HG03575 (cell line): ENCODE measurements at regions not wholly inside any gene's neighbourhood (a gene's known extent, or its start where the extent isn't known, plus 50 kb on each side); places are given as distances from the start of the nearest gene placed in this dataset.
"Not testable (repeated sequence)": the region's sequence is repeated elsewhere in the genome, so short reads cannot be mapped to it uniquely, and the experiment has no call there.

ENCODE experiments used
- ATAC-seq: cut with Tn5 transposase; IDR thresholded peaks from one replicate; pipeline ENCODE4 v1.9.1; 2021; ENCODE audit not compliant: unreplicated experiment, insufficient number of reproducible peaks, low FRiP score; ENCODE audit errors: extremely low read depth

DNA sequence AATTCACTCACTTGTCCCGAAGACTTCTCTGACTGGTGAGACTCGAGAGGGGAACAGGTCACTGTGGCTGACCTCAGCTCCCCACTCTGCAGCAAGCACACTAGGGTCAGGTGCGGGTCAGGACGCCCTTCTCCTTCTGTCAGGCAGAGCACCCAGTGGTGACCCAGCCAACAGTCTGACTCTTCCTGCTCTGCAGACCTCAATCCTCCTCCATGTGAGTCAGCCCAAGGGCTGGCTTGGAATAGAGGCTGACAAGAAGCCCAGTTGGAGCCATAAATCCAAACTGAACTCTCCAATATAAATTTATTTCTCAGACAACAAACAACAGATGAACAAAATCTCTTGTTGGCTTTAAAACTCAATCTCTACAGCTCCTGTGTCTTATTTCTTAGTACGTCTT lies 253.1 kb downstream of the SH3BP4 start:
- ATAC-seq, result no peak

DNA sequence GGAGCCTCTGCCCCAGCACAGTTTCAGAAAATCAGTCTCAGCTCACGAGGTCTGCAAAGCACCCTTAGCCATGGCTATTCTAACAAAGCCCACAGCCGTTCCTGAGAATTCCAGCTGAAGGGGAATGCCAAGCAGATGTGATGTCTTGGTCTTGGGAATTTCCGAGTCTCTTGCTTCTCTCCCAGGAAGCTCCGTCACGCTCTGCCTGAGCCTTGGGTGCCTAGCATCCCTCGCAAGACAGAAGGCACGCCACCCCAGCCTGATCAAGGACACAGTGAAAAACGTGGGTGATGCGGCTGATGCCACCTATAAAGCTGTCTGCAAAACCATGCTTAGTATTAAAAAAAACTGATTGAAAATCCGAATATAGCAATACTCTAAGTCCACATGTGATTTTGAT lies 254.6 kb downstream of the SH3BP4 start:
- no peak for ATAC-seq

DNA sequence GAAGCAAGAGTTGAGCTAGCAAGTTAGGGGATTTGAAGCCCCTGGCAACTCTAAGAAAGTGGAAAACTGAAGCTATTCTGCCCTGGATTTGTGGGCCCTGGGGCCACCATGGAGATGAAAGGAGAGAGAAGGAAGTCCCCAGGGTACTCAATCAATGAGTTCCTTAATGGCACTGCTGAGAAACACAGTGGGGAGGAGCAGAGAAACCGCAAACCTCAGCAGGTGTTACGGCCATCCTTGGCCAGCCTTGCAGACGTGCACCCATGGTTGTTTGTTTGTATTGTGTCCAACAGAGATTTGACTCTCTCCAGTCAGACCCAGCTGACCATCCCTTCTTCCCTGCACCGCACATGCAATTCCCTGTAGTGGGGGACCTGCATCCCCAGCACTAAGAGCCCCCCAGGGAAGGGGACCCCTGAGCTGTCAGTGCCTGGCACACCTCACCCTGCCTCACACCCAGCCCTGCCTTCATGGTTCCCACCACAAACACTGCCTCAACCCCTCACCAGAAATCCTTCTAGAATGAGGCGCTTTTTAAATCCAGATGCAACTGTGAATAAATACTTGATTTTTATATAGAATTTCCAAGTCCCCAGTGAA lies 255.3 kb downstream of the SH3BP4 start:
- ATAC-seq, result no peak

DNA sequence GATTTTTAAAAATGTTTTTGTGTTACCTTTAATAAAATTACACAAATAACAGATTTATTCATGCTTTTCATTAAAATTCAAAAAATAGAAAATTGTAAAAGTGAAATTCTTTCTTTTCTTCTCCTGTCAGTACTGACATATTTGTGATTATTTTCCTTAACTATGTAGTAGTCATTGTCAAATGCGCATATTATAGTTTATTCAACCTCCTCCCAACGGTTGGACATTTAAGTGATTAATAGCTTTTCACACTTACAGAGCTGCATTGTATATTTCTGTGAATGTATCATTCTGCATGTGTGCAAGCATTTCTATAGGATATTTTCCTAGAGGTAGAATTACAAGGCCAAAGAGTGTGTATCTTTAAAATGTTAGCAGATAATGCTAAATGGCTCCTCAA lies 259.2 kb downstream of the SH3BP4 start:
- ATAC-seq, result no peak

DNA sequence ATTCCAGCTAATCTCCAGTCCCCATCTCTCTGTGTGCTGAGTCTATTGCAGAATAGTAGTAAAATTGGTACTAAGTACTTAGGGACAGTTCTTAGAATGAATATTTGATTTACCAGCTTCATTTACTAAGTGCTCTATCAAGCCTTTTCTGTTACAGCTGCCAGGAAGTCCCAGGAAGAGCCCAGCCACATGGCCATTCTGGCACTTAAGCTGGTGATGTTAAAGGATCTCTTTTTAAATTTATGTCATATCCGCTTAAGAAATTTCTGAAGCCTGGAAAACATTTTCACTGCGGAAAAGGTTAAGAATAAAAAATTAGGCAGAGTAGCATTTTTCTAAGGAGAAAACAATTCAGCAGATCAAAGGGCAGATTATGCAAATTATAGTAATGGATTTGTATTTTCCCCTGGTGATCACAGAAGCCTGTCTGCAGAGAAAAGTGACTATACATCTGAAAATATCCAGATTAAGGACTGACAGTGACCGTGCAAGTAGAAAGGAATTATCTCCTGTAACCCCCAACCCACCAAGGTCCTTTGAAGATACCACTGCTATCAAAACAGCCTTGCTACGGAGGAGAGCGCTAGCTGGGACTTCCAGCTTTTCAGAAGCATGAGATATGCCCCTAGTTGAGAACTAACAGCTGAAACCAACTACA lies 260.8 kb downstream of the SH3BP4 start:
- ATAC-seq, result no peak

DNA sequence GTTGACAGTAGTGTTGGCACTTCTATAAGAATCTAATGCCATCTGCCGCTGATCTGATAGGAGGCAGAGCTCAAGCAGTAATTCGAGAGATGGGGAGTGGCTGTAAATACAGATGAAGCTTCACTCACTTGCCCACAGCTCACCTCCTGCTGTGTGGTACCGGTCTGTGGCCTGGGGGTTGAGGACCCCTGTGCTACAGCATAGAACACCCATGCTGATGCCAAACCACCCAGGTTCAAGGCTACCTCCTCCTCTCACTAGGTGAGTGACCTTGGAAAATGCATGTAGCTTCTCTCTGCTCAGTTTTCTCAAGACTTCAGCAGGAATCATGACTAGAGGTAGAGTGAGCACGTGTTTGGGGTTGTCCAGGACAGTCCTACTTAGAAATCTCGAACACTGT lies 263.4 kb downstream of the SH3BP4 start:
- ATAC-seq, result no peak

DNA sequence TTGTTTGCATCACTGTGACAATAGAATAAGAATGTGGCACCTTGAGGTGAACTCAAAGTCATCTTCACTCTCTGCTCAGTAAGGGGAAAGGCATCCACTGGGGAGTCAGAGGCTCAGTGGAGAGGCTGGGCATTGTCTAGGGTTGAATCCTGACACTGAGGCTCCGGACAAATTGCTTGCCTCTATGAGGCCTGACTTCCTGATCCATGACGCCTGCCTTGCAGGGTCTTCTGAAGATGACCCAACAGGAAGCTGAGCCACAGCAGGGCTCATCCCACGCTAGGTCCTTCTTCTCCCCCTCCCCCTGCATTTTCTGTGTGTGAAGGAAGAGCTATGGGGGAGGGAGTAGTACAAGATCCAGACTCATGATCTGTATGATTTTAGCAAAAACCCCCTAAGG lies 265.1 kb downstream of the SH3BP4 start:
- no peak for ATAC-seq

DNA sequence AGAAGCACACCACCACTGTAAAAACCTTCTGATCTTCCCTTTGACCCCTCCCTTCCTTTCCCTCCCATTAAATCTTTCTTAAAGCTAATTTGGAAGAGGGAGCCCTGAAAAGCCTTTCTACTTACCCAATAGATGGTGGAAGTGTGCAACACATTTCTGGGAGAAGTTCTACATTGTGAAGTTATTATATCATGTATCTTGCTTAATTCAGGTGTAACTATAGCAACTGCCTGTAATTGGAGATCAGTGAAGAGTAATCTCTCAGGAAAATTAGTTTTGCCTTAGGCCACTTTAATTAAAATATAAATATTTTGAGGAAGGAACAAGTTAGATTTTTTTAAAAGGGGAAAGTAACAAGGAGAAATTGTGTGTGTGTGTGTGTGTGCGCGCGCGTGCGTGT lies 266.0 kb downstream of the SH3BP4 start:
- ATAC-seq, result no peak

DNA sequence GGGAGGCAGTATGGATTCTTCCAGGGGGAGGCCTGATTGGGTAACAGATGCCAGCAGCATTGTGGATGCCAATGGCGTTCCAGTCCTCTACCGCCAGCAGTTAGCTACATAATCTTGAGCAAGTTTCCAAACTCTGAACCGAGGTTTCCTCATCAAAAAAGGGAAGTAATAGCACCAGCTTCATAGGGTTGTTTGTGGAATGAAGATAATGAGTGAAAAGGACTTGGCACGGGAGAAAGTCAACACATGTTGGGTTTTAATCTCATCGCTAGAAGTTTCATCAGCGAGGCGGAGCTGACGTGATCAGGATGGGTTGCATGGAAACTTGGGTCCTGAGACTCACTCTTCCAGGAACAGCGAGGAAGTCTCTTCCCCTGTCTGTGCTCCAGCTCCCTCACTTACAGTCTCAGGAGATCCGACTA lies 266.7 kb downstream of the SH3BP4 start:
- ATAC-seq, result no peak

DNA sequence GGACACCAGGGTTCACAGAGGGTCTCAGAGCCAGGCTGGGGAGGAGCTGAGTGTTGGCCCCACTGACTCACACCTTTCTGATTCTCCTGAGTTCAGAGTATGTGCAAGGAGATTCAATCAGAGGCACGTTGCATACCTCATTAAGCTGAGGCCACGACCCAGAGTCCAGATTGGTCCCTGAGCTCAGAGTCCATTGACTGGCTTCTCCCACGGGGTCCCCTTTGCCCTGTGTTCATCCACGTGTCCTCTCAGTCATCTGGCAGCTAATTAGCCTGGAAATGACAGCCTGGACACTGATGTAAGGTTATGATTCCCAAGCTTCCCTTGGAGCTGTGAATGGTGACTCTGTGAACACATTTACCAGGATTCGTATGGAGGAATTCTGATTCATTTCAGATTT lies 267.2 kb downstream of the SH3BP4 start:
- ATAC-seq, result no peak

DNA sequence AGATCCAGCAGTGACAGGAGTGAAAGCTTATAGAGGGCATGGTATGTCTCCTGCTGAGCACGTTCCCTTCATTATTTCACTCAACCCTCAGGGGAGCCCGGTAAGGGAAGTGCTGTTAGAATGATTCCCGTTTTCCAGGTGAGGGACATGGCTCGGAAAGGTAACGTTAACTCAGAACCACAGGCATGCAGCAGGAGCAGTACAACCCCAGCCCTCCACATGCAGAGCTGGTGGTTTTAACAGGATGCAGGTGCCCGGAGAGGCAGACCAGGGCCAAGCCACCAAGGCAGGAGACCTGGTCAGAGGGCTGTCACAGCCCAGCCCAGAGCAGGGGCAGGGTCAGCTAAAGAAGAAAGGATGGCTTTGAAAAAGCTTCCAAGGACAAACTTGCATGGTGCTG lies 268.5 kb downstream of the SH3BP4 start:
- ATAC-seq, result no peak

DNA sequence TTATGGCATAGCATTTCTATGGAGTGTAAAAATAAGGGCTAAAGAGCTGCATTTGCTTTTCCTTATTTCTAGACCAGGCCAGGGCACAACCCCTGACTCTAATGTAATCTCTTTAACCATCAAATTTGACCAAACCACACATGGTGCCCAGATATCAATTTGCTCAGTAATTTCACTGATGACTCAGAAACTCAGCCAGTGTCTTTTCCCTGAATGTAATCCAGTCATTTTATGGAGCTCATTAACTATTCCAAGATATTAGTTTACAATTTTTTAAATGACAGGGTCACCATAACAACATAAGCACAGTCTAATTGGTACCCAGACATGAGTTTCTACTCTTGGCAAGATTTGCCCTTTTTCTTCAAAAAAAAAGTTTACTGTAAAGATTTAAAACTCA lies 270.8 kb upstream of the AGAP1 start:
- no peak for ATAC-seq

DNA sequence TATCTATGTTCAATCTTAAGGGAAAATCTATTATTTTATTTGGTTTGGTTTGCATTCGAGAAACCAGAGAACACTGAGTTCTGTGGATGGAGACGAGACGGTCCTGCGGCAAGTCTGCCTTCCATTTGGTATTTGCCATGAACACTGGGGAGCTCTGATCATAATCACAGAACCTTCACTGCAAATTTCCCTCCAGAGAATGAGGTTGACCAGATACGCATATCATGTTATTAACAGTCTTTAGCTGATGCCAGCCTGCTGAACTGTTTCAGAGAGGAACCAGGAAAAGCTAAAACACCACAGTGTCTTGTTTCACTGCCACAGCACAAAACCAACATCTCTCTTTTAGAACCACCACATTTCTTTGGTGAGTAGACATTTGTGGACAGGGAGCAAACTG lies 269.4 kb upstream of the AGAP1 start:
- ATAC-seq, result no peak

DNA sequence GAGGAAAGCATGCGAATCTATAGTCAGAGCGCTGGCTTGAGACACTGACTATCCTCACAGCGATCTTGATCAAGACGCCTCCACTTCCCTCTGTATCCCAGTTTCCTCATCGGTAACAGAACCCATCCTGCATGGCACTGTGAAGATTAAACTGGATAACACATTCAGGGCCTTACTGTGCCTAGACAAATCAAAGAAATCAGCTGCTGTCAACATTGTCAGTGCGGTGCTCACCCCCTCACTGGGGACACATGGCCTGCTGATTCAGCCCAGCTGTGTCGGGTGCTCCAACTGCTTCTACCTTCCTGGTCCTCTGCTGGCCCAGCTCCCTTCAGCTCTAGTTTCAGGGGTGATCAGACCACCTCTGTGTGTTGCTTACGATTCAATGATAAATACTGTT lies 268.6 kb upstream of the AGAP1 start:
- ATAC-seq, result no peak

DNA sequence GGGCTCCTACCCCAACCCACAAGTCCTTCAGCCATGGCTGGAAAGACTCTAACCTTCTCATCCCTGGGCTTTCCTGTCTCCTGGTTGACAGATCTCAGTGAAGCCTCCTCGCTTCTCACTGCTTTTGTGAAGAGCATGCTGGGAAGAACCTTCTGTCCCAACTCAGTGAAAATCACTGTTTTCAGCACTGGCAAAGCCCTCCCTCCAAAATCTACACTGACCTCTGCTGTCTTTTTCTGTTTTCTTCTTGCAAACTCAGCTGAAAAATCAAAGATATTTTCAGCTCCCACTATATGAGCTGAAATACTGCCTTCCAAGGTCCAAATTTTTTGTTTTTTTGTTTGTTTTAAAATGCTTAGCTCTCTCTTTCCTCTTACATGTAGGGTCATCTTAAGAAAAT lies 266.3 kb upstream of the AGAP1 start:
- ATAC-seq, result no peak

DNA sequence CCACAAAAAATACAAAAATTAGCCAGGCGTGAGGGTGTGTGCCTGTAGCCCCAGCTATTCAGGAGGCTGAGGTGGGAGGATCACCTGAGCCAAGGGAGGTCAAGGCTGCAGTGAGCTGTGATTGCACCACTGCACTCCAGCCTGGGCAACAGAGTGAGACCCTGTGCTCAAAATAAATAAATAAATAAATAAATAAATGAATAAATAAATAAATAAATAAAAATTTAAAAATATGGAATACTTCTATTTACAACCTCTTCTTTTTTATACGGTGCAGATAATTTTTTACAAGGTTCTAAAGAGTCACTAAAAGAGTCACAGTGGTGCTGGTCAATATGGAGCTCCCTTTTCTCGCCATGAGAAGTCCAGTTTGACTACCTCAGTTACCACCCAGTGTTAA lies 265.4 kb upstream of the AGAP1 start:
- ATAC-seq, result not testable (repeated sequence)

DNA sequence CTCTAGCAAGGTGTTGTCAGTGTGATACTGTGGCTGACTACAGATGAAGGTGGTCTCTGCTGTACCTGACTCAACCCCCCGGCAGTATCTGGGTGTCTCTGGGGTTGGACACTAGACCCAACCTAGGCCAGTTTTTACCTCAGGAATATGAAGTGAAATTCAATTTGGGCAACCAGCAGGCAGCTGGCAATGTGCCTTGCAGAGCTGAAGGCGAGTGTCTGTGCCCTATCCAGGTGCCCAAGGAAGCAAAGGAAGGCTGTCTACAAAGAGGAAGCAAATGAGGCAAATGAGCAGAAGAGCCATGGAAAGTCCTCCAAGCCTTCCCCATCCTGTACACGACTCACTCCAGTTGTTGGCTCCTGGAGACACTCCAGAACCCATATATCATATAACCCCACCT lies 264.6 kb upstream of the AGAP1 start:
- ATAC-seq, result no peak

DNA sequence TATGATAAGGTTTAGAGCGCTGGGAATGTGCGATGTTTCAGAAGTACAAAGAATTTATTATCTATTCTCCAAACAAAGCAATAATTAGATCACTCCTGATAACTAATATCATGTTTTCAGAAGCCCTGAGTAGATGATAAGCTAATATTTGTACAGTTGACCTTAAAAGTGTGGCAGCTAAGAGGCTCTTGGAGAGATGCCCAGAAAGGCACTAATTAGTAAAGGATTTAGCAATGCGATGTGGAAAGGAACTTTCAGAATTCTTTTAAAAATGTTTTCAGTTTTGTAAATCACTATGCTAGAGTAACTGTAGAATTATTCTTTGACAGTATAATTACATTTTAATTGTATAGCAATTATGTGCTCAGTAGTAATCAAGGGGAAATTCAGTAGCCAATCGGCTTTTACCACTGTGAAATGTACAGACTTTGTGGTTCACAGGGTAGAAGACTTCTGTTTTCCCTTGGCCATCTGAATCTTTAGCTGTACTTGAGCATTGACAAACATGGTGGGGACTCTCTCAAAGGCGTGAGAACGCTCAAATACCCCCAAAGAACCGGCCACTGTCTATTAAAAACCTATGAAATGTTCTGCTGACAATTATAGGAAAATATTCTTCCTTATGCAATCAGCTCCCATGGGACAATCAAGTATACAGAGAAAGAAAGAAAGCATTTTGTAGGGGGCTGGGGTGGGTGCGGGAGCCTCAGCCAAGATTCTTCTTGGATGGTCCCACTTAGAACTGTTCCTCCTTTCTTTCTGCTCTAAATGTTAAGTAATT lies 262.8 kb upstream of the AGAP1 start:
- ATAC-seq, result no peak

DNA sequence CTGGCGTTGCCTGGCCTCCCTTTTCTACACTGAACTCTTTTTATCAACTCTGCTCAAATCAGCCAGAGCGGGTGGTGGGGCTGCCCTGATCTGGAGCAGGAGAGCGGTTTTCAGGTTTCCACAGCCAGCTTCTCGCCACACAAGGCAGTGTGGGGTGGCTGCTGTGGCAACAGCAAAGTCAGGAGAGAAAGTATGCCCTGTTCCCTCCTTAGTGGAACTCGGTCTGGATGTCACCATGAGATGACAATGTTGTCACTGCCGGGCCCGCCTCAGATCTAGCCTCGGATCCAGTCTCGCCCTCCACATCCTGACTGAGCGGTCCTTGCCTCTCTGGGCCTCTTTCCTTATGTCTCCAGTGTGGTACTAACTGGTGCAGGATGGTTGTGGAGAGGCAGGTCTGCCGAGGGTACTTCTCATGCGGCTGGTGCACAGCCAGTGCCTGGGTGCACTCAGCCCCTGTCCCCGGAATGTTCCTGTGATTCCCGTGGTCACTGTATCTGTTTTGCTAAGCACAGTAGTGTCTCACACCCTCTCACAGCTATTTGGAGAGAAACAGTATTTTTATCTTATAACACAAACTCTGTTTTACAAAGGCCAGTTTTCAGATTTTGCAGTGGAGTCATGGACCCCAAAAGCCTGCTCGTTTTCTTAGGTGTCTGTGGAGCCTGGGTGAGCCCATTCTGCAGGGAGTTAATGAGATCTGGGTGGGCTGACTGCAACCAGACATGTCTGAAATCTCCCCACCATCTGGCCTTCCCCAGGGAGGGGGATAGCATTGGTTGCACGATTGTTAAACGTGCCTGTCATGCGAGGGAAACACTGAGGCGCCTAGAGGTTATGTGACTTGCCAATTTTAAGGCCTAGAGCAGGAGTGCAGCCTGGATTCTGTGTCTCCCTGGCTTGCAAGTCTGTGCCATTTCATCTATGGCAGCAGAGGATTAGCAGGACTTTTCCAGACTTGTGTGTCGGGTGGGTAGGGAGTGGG lies 261.1 kb upstream of the AGAP1 start:
- ATAC-seq, result no peak
